Subcutaneous abdominal adipose tissue (tissue), 5 donors: ENCODE measurements at regions not wholly inside any gene's neighbourhood (a gene's known extent, or its start where the extent isn't known, plus 50 kb on each side); places are given as distances from the start of the nearest gene placed in this dataset.
A peak's percentile ranks its signal among the peaks of the same experiment; 100 is the strongest.

Experiments
- H3K27ac ChIP-seq: one replicate; pipeline ENCODE4 v1.7.0; 2013; ENCODE audit warnings: low read depth, mild to moderate bottlenecking, inconsistent platforms, low read length, moderate library complexity
- H3K27me3 ChIP-seq, 5 donors: one replicate each; pipeline ENCODE4 v1.7.0; 2013; ENCODE audit warnings: low read length in 5 of 5, inconsistent platforms in 1 of 5; ENCODE audit not compliant: control insufficient read depth in 5 of 5, insufficient read depth in 4 of 5
- H3K36me3 ChIP-seq, 5 donors: one replicate each; pipeline ENCODE4 v1.7.0; 2013; ENCODE audit warnings: low read length in 5 of 5; ENCODE audit not compliant: control insufficient read depth in 5 of 5, insufficient read depth in 5 of 5
- H3K4me1 ChIP-seq, 5 donors: one replicate each; pipeline ENCODE4 v1.7.0; 2013; ENCODE audit warnings: low read length in 5 of 5, mild to moderate bottlenecking in 3 of 5, moderate library complexity in 1 of 5; ENCODE audit not compliant: control insufficient read depth in 5 of 5, insufficient read depth in 5 of 5
- H3K4me3 ChIP-seq, 5 donors: one replicate each; pipeline ENCODE4 v1.7.0; 2013; ENCODE audit warnings: low read length in 5 of 5, low read depth in 1 of 5
- H3K9ac ChIP-seq, 5 donors: one replicate each; pipeline ENCODE4 v1.7.0; 2013; ENCODE audit warnings: low read length in 5 of 5, mild to moderate bottlenecking in 4 of 5, moderate library complexity in 3 of 5
- H3K9me3 ChIP-seq, 5 donors: one replicate each; pipeline ENCODE4 v1.7.0; 2013; ENCODE audit warnings: low read length in 5 of 5; ENCODE audit not compliant: control insufficient read depth in 5 of 5
- donor health status: healthy.
- donor health status: healthy.
- donor health status: healthy.
- donor health status: healthy.
- donor health status: healthy.

- Histone ChIP-seq H3K27ac (peak overlapping the region; percentile 82), H3K9me3 (peaks cover 0 to 4% (median 0%) of the 10 kb centered on the region in 5 donors), H3K36me3 (no peaks in the 10 kb centered on the region), H3K27me3 (no peaks in the 10 kb centered on the region), H3K4me1 (peaks cover 0 to 21% (median 17%) of the 10 kb centered on the region in 5 donors), H3K9ac (peak overlapping the region in 2 of 5 donors; percentile 6 to 44), H3K4me3 (peak overlapping the region in 1 of 5 donors; percentile 50)
Observed at GRCh38 chr6:104325341-104326172, 534.2 kb downstream of the HACE1 start.

GRCh38 chr6:104324301-104324700 lies 535.4 kb downstream of the HACE1 start:
- no peaks in the 10 kb centered on the region for H3K27me3 ChIP-seq
- H3K9me3 ChIP-seq, result peaks cover 0 to 4% (median 0%) of the 10 kb centered on the region in 5 donors
- no peak overlapping the region for H3K9ac ChIP-seq
- H3K36me3 ChIP-seq, result no peaks in the 10 kb centered on the region
- no peak overlapping the region for H3K4me3 ChIP-seq
- H3K27ac ChIP-seq, result no peak overlapping the region
- peaks cover 0 to 21% (median 17%) of the 10 kb centered on the region in 5 donors for H3K4me1 ChIP-seq

- Histone ChIP-seq H3K27me3 (no peaks in the 10 kb centered on the region), H3K36me3 (no peaks in the 10 kb centered on the region), H3K9me3 (peaks cover 0 to 4% (median 0%) of the 10 kb centered on the region in 5 donors), H3K9ac (peak overlapping the region in 1 of 5 donors; percentile 24), H3K4me3 (no peak overlapping the region), H3K4me1 (peaks cover 0 to 21% (median 17%) of the 10 kb centered on the region in 5 donors), H3K27ac (no peak overlapping the region)
Observed at GRCh38 chr6:104322841-104323240, 536.9 kb downstream of the HACE1 start.

GRCh38 chr6:104321301-104321700 lies 538.4 kb downstream of the HACE1 start:
- H3K4me1 ChIP-seq, result peaks cover 0 to 20% (median 14%) of the 10 kb centered on the region in 5 donors
- H3K27ac ChIP-seq, result no peak overlapping the region
- no peak overlapping the region for H3K9ac ChIP-seq
- no peaks in the 10 kb centered on the region for H3K27me3 ChIP-seq
- no peaks in the 10 kb centered on the region for H3K9me3 ChIP-seq
- H3K4me3 ChIP-seq, result no peak overlapping the region
- no peaks in the 10 kb centered on the region for H3K36me3 ChIP-seq

- Histone ChIP-seq H3K27me3 (no peaks in the 10 kb centered on the region), H3K9me3 (no peaks in the 10 kb centered on the region), H3K4me1 (peaks cover 0 to 15% (median 10%) of the 10 kb centered on the region in 5 donors), H3K27ac (no peak overlapping the region), H3K36me3 (no peaks in the 10 kb centered on the region), H3K9ac (no peak overlapping the region), H3K4me3 (no peak overlapping the region)
Observed at GRCh38 chr6:104320896-104321295, 538.8 kb downstream of the HACE1 start.

- H3K9me3 ChIP-seq, result no peaks in the 10 kb centered on the region
- H3K4me1 ChIP-seq, result no peaks in the 10 kb centered on the region
- no peak overlapping the region for H3K4me3 ChIP-seq
- no peak overlapping the region for H3K9ac ChIP-seq
- no peaks in the 10 kb centered on the region for H3K36me3 ChIP-seq
- H3K27me3 ChIP-seq, result no peaks in the 10 kb centered on the region
- no peak overlapping the region for H3K27ac ChIP-seq
Observed at GRCh38 chr6:104312851-104313250, 546.9 kb downstream of the HACE1 start.

GRCh38 chr6:104306211-104306610 lies 553.5 kb downstream of the HACE1 start:
- Histone ChIP-seq H3K9me3 (no peaks in the 10 kb centered on the region), H3K27ac (no peak overlapping the region), H3K4me3 (no peak overlapping the region), H3K36me3 (no peaks in the 10 kb centered on the region), H3K9ac (no peak overlapping the region), H3K27me3 (no peaks in the 10 kb centered on the region), H3K4me1 (no peaks in the 10 kb centered on the region)

- Histone ChIP-seq H3K4me3 (no peak overlapping the region), H3K36me3 (no peaks in the 10 kb centered on the region), H3K9me3 (no peaks in the 10 kb centered on the region), H3K4me1 (no peaks in the 10 kb centered on the region), H3K27me3 (no peaks in the 10 kb centered on the region), H3K9ac (no peak overlapping the region), H3K27ac (no peak overlapping the region)
Observed at GRCh38 chr6:104305206-104305605, 554.5 kb downstream of the HACE1 start.

- H3K9me3 ChIP-seq, result no peaks in the 10 kb centered on the region
- H3K36me3 ChIP-seq, result no peaks in the 10 kb centered on the region
- no peak overlapping the region for H3K4me3 ChIP-seq
Observed at GRCh38 chr6:104301951-104302350, 557.8 kb downstream of the HACE1 start.

GRCh38 chr6:104286641-104287040 lies 573.1 kb downstream of the HACE1 start:
- no peaks in the 10 kb centered on the region for H3K36me3 ChIP-seq
- no peak overlapping the region for H3K9ac ChIP-seq
- no peak overlapping the region for H3K27ac ChIP-seq
- no peaks in the 10 kb centered on the region for H3K27me3 ChIP-seq
- H3K4me3 ChIP-seq, result no peak overlapping the region
- H3K9me3 ChIP-seq, result no peaks in the 10 kb centered on the region
- H3K4me1 ChIP-seq, result peaks cover 0 to 6% (median 0%) of the 10 kb centered on the region in 5 donors

More at GRCh38 chr6:104301951-104302350, 557.8 kb downstream of the HACE1 start:
- Histone ChIP-seq H3K4me1 (no peaks in the 10 kb centered on the region), H3K27ac (no peak overlapping the region), H3K27me3 (no peaks in the 10 kb centered on the region), H3K9ac (no peak overlapping the region)
